Smooth muscle cell (in vitro differentiated cells): ENCODE measurements at regions not wholly inside any gene's neighbourhood (a gene's known extent, or its start where the extent isn't known, plus 50 kb on each side); places are given as distances from the start of the nearest gene placed in this dataset.
A peak's percentile ranks its signal among the peaks of the same experiment; 100 is the strongest.

ENCODE experiments used
- DNase-seq: peaks from one replicate; lab custom pipeline; 2025; ENCODE audit not compliant: unreplicated experiment; lab: John Stamatoyannopoulos, UW
- H2AFZ ChIP-seq: fragments of 200-600 bp; sonication (generic); 2 replicates; pipeline ENCODE4 v1.6.0; 2016; ENCODE audit warnings: antibody characterized with exemption, low read depth, mild to moderate bottlenecking
- H3F3A ChIP-seq: fragments of 200-600 bp; sonication (generic); 2 replicates; pipeline ENCODE4 v1.6.0; 2017; ENCODE audit warnings: antibody characterized with exemption, low read depth
- H3K27ac ChIP-seq: fragments of 200-600 bp; sonication (generic); 2 replicates; pipeline ENCODE4 v1.5.1; 2016; ENCODE audit warnings: low read depth, mild to moderate bottlenecking
- H3K27me3 ChIP-seq: fragments of 200-600 bp; sonication (generic); 2 replicates; pipeline ENCODE4 v1.6.1; 2016; ENCODE audit warnings: low read depth, mild to moderate bottlenecking
- H3K36me3 ChIP-seq: fragments of 200-600 bp; sonication (generic); 2 replicates; pipeline ENCODE4 v1.5.1; 2016; ENCODE audit warnings: low read depth
- H3K4me1 ChIP-seq: fragments of 200-600 bp; sonication (generic); 2 replicates; pipeline ENCODE4 v1.5.1; 2016; ENCODE audit warnings: low read depth
- H3K4me2 ChIP-seq: fragments of 200-600 bp; sonication (generic); 2 replicates; pipeline ENCODE4 v1.6.0; 2016; ENCODE audit warnings: mild to moderate bottlenecking
- H3K4me3 ChIP-seq: fragments of 200-600 bp; sonication (generic); 2 replicates; pipeline ENCODE4 v1.5.1; 2016; ENCODE audit warnings: mild to moderate bottlenecking
- H3K79me2 ChIP-seq: fragments of 200-600 bp; sonication (generic); 2 replicates; pipeline ENCODE4 v1.6.0; 2016; ENCODE audit warnings: low read depth, mild to moderate bottlenecking
- H3K9ac ChIP-seq: fragments of 200-600 bp; sonication (generic); 2 replicates; pipeline ENCODE4 v1.6.0; 2016; ENCODE audit warnings: low read depth
- H3K9me3 ChIP-seq: fragments of 200-600 bp; sonication (generic); replicated peaks from 2 replicates; pipeline ENCODE4 v1.5.1; 2016; ENCODE audit warnings: low read depth
- H4K20me1 ChIP-seq: fragments of 200-600 bp; sonication (generic); 2 replicates; pipeline ENCODE4 v1.6.0; 2016; ENCODE audit warnings: low read depth
- CTCF ChIP-seq: fragments of 200-600 bp; sonication (generic); IDR thresholded peaks from 2 replicates; pipeline ENCODE4 v1.5.1; 2017; ENCODE audit warnings: borderline replicate concordance, mild to moderate bottlenecking, antibody characterized with exemption; ENCODE audit not compliant: insufficient read depth, poor library complexity, severe bottlenecking
- WGBS: methylation state at CpG from one replicate; pipeline ENCODE4 v1.1.7; 2016; ENCODE audit warnings: low lambda C conversion rate; 5-methylcytosine and 5-hydroxymethylcytosine counted together

- Histone ChIP-seq H3K79me2 (no peaks in the 10 kb centered on the region), H3K27me3 (no peaks in the 10 kb centered on the region), H3K27ac (peak overlapping the region; percentile 72), H3K4me2 (no peak overlapping the region), H3K4me1 (peaks cover 16% of the 10 kb centered on the region), H3K36me3 (no peaks in the 10 kb centered on the region), H3K4me3 (no peak overlapping the region), H3K9ac (no peak overlapping the region), H4K20me1 (no peaks in the 10 kb centered on the region), H2AFZ (peak overlapping the region; percentile 20), H3K9me3 (no peaks in the 10 kb centered on the region), H3F3A (peaks cover 12% of the 10 kb centered on the region)
- 91% methylated on average over 4 of the region's 4 CpGs for WGBS
- DNase-seq: no peak
- no peak for TF ChIP-seq CTCF
Measured at GRCh38 chr6:125585470-125585869, 164.0 kb upstream of the HEY2 start.

- WGBS: 43% methylated on average over 3 of the region's 3 CpGs
- H3K79me2 ChIP-seq: no peaks in the 10 kb centered on the region
- no peak for TF ChIP-seq CTCF
- no peak for DNase-seq
- no peak overlapping the region for H3K4me3 ChIP-seq
- no peaks in the 10 kb centered on the region for H3K36me3 ChIP-seq
- H2AFZ ChIP-seq: peak overlapping the region; percentile 20
- peaks cover 16% of the 10 kb centered on the region for H3K4me1 ChIP-seq
- no peaks in the 10 kb centered on the region for H3K9me3 ChIP-seq
- H3F3A ChIP-seq: peaks cover 12% of the 10 kb centered on the region
- H3K9ac ChIP-seq: peak overlapping the region; percentile 4
- H3K27me3 ChIP-seq: no peaks in the 10 kb centered on the region
- peak overlapping the region; percentile 72 for H3K27ac ChIP-seq
- H3K4me2 ChIP-seq: no peak overlapping the region
- H4K20me1 ChIP-seq: no peaks in the 10 kb centered on the region
Measured at GRCh38 chr6:125586074-125586473, 163.4 kb upstream of the HEY2 start.

- no peaks in the 10 kb centered on the region for H3K27me3 ChIP-seq
- H4K20me1 ChIP-seq: no peaks in the 10 kb centered on the region
- peak overlapping the region; percentile 72 for H3K27ac ChIP-seq
- H3K9me3 ChIP-seq: no peaks in the 10 kb centered on the region
- H3K36me3 ChIP-seq: no peaks in the 10 kb centered on the region
- no peak overlapping the region for H3K4me3 ChIP-seq
- H3K4me1 ChIP-seq: peaks cover 16% of the 10 kb centered on the region
- DNase-seq: no peak
- H3K79me2 ChIP-seq: no peaks in the 10 kb centered on the region
- H2AFZ ChIP-seq: no peak overlapping the region
- no peak for TF ChIP-seq CTCF
- 93% methylated on average over 1 of the region's 1 CpG for WGBS
- H3F3A ChIP-seq: peaks cover 12% of the 10 kb centered on the region
- H3K4me2 ChIP-seq: no peak overlapping the region
- H3K9ac ChIP-seq: peak overlapping the region; percentile 4
Measured at GRCh38 chr6:125586605-125587004, 162.8 kb upstream of the HEY2 start.
